HK-2 (cell line): ENCODE measurements at regions not wholly inside any gene's neighbourhood (a gene's known extent, or its start where the extent isn't known, plus 50 kb on each side); places are given as distances from the start of the nearest gene placed in this dataset.
"Not testable (repeated sequence)": the region's sequence is repeated elsewhere in the genome, so short reads cannot be mapped to it uniquely, and the experiment has no call there.

ENCODE experiments used
- DNase-seq: peaks from one replicate; pipeline ENCODE4 v3.0.0-alpha.2; 2018; ENCODE audit not compliant: unreplicated experiment

GRCh38 chr21:17679002-17679600, 66.4 kb upstream of the BTG3 start:
- no peak for DNase-seq

- not testable (repeated sequence) for DNase-seq
Measured at GRCh38 chr21:17676930-17677329, 64.2 kb upstream of the BTG3 start.

GRCh38 chr21:17674106-17674505, 61.4 kb upstream of the BTG3 start:
- DNase-seq, result no peak

GRCh38 chr21:17673261-17674020, 60.7 kb upstream of the BTG3 start:
- no peak for DNase-seq

GRCh38 chr21:17671733-17672132, 59.0 kb upstream of the BTG3 start:
- DNase-seq, result no peak

GRCh38 chr21:17668479-17669140, 55.9 kb upstream of the BTG3 start:
- DNase-seq, result no peak

GRCh38 chr21:17667256-17667655, 54.6 kb upstream of the BTG3 start:
- DNase-seq, result no peak
